Tibial nerve (tissue), 3 donors: ENCODE measurements at regions not wholly inside any gene's neighbourhood (a gene's known extent, or its start where the extent isn't known, plus 50 kb on each side); places are given as distances from the start of the nearest gene placed in this dataset.

ENCODE experiments used
- POLR2A ChIP-seq, 2 donors: fragments of 450-650 bp; IDR thresholded peaks; one replicate each; pipeline ENCODE4 v1.6.1; 2017; ENCODE audit warnings: antibody characterized with exemption in 2 of 2, mild to moderate bottlenecking in 2 of 2, moderate library complexity in 2 of 2
- TF ChIP-seq, protein P1 (sequence below), 5 experiments: fragments of 200-600 bp in 3 of 5; fragments of 450-650 bp in 2 of 5; sonication (generic) in 3 of 5; IDR thresholded peaks; one replicate each; pipeline ENCODE4 v1.5.1; 2016 to 2019; ENCODE audit warnings: antibody characterized with exemption in 5 of 5, mild to moderate bottlenecking in 3 of 5, moderate library complexity in 2 of 5

DNA sequence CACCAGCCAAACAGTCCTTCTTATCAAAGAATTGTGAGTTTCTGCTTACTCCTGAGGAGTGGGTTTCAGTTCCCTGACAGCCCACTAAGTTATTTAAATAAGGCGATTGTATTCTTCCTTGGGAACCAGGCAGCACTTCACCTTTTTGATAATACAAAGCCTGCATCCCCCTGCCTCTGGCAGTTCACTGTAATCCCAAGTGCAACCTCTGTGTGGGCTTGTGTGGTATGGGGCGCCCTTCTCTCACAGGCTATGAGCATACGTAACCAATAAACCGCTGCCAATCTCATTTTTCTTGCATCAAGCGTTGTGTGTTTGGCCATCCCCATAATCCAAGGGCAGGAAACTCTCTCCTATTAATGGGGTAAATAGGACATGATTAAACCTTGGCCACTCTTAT is 1025.6 kb downstream of the NSUN3 start:
- TF ChIP-seq, protein P1, sequence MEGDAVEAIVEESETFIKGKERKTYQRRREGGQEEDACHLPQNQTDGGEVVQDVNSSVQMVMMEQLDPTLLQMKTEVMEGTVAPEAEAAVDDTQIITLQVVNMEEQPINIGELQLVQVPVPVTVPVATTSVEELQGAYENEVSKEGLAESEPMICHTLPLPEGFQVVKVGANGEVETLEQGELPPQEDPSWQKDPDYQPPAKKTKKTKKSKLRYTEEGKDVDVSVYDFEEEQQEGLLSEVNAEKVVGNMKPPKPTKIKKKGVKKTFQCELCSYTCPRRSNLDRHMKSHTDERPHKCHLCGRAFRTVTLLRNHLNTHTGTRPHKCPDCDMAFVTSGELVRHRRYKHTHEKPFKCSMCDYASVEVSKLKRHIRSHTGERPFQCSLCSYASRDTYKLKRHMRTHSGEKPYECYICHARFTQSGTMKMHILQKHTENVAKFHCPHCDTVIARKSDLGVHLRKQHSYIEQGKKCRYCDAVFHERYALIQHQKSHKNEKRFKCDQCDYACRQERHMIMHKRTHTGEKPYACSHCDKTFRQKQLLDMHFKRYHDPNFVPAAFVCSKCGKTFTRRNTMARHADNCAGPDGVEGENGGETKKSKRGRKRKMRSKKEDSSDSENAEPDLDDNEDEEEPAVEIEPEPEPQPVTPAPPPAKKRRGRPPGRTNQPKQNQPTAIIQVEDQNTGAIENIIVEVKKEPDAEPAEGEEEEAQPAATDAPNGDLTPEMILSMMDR (IDR thresholded peaks at IDR 0.05) = no peak
- TF ChIP-seq POLR2A (IDR thresholded peaks at IDR 0.05) = no peak
